SK-N-SH (cell line): ENCODE measurements at regions not wholly inside any gene's neighbourhood (a gene's known extent, or its start where the extent isn't known, plus 50 kb on each side); places are given as distances from the start of the nearest gene placed in this dataset.

Source experiments
- CTCF ChIA-PET: fragments of 300-600, 350-600 bp; formaldehyde crosslinking; extraction: SDS; loops from one replicate; lab custom pipeline; 2021; lab: Yijun Ruan, JAX
- POLR2A ChIA-PET: fragments of 350-600 bp; sonication (Branson Sonifier 250); formaldehyde crosslinking; extraction: SDS; loops from one replicate; lab custom pipeline; 2020; ENCODE audit warnings: antibody characterized with exemption, inconsistent platforms; lab: Yijun Ruan, JAX
- DNase-seq: peaks from one replicate; pipeline ENCODE4 v3.0.0; 2012
- H2AFZ ChIP-seq: fragments of 200-600 bp; sonication (generic); 2 replicates; pipeline ENCODE4 v1.8.1; 2016; ENCODE audit warnings: antibody characterized with exemption, mild to moderate bottlenecking, low read depth
- H3F3A ChIP-seq: fragments of 200-600 bp; sonication (generic); replicated peaks from 2 replicates; pipeline ENCODE3; 2016; ENCODE audit warnings: antibody characterized with exemption, mild to moderate bottlenecking; ENCODE audit not compliant: insufficient read depth
- H3K27ac ChIP-seq, 2 experiments: fragments of 200-500 bp in 1 of 2; fragments of 200-600 bp in 1 of 2; sonication (Bioruptor generic) in 1 of 2; sonication (generic), shearing (Covaris generic) in 1 of 2; 2 replicates each; pipeline versions ENCODE4 v1.5.1 to v1.6.1; 2014 to 2016; ENCODE audit warnings: low read depth in 2 of 2, inconsistent platforms in 1 of 2, low read length in 1 of 2, mild to moderate bottlenecking in 1 of 2, mixed read lengths in 1 of 2
- H3K27me3 ChIP-seq: fragments of 200-600 bp; sonication (generic), shearing (Covaris generic); 2 replicates; pipeline ENCODE4 v1.6.1; 2016; ENCODE audit warnings: mixed run types; ENCODE audit not compliant: insufficient read depth
- H3K36me3 ChIP-seq, 2 experiments: fragments of 200-500 bp in 1 of 2; fragments of 200-600 bp in 1 of 2; sonication (Bioruptor generic) in 1 of 2; sonication (generic) in 1 of 2; replicated peaks in 1 of 2; 2 replicates each; pipeline versions ENCODE3 to v1.5.1; 2014 to 2016; ENCODE audit warnings: low read length in 1 of 2, mild to moderate bottlenecking in 1 of 2; ENCODE audit not compliant: insufficient read depth in 2 of 2, control insufficient read depth in 1 of 2
- H3K4me1 ChIP-seq, 2 experiments: fragments of 200-500 bp in 1 of 2; fragments of 200-600 bp in 1 of 2; sonication (Bioruptor generic) in 1 of 2; sonication (generic), shearing (Covaris generic) in 1 of 2; 2 replicates each; pipeline versions ENCODE4 v1.5.1 to v1.6.1; 2014 to 2016; ENCODE audit warnings: low read depth in 1 of 2, low read length in 1 of 2, mixed run types in 1 of 2; ENCODE audit not compliant: insufficient read depth in 2 of 2, control insufficient read depth in 1 of 2
- H3K4me2 ChIP-seq: fragments of 200-600 bp; sonication (generic), shearing (Covaris generic); 2 replicates; pipeline ENCODE4 v1.6.1; 2017; ENCODE audit warnings: mixed run types
- H3K4me3 ChIP-seq, 2 experiments: fragments of 200-500 bp in 1 of 2; fragments of 200-600 bp in 1 of 2; sonication (Bioruptor generic) in 1 of 2; sonication (generic), shearing (Covaris generic) in 1 of 2; 2 replicates each; pipeline versions ENCODE4 v1.5.1 to v1.8.1; 2014 to 2016; ENCODE audit warnings: low read depth in 2 of 2, inconsistent platforms in 1 of 2, low read length in 1 of 2, mild to moderate bottlenecking in 1 of 2, mixed read lengths in 1 of 2, moderate library complexity in 1 of 2
- H3K79me2 ChIP-seq: fragments of 200-600 bp; sonication (generic); 2 replicates; pipeline ENCODE4 v1.8.1; 2017; ENCODE audit warnings: mild to moderate bottlenecking; ENCODE audit not compliant: insufficient read depth
- H3K9ac ChIP-seq: fragments of 200-600 bp; sonication (generic); 2 replicates; pipeline ENCODE4 v1.6.1; 2017; ENCODE audit warnings: mixed run types
- H3K9me2 ChIP-seq: fragments of 200-600 bp; sonication (generic); 2 replicates; pipeline ENCODE4 v1.6.1; 2017; ENCODE audit warnings: mixed run types
- H3K9me3 ChIP-seq: fragments of 200-600 bp; sonication (generic); 2 replicates; pipeline ENCODE4 v1.6.1; 2017; ENCODE audit warnings: mixed run types, mild to moderate bottlenecking, moderate library complexity
- H4K20me1 ChIP-seq: fragments of 200-600 bp; sonication (generic); 2 replicates; pipeline ENCODE4 v1.6.1; 2017; ENCODE audit warnings: mild to moderate bottlenecking, mixed run types; ENCODE audit not compliant: insufficient read depth
- CTCF ChIP-seq: fragments of 200-600 bp; sonication (generic); IDR thresholded peaks from 2 replicates; pipeline ENCODE4 v1.6.1; 2017; ENCODE audit warnings: antibody characterized with exemption, mild to moderate bottlenecking, moderate library complexity
- EP300 ChIP-seq, 2 experiments: IDR thresholded peaks; 2 replicates each; pipeline versions ENCODE4 v1.4.0 to v1.6.1; 2012; ENCODE audit warnings: borderline replicate concordance in 1 of 2, low read depth in 1 of 2, low read length in 1 of 2
- FOXM1 ChIP-seq: IDR thresholded peaks from 2 replicates; pipeline ENCODE4 v1.4.0; 2012; ENCODE audit warnings: low read depth, mild to moderate bottlenecking
- GATA2 ChIP-seq: sonication (generic); formaldehyde crosslinking; IDR thresholded peaks from 2 replicates; pipeline ENCODE4 v1.5.0; 2020; ENCODE audit warnings: mild to moderate bottlenecking, missing genetic modification reagents
- POLR2AphosphoS5 ChIP-seq: IDR thresholded peaks from 2 replicates; pipeline ENCODE4 v1.6.1; 2012; ENCODE audit warnings: low read depth, low read length
- RAD21 ChIP-seq: IDR thresholded peaks from 2 replicates; pipeline ENCODE4 v1.6.1; 2012; ENCODE audit warnings: mild to moderate bottlenecking, low read length
- SMC3 ChIP-seq: IDR thresholded peaks from 2 replicates; pipeline ENCODE4 v1.6.1; 2012; ENCODE audit warnings: low read depth, low read length, improper control_type of control experiment
- TAF1 ChIP-seq: IDR thresholded peaks from 2 replicates; pipeline ENCODE4 v1.6.1; 2012; ENCODE audit warnings: low read depth, mild to moderate bottlenecking, low read length, moderate library complexity, borderline replicate concordance
- WGBS: methylation state at CpG from one replicate; pipeline ENCODE4 v1.1.6; 2017; ENCODE audit warnings: low lambda C conversion rate; 5-methylcytosine and 5-hydroxymethylcytosine counted together

- no peaks in the 10 kb centered on the region for H3K9me3 ChIP-seq
- peak overlapping the region in 1 of 2 experiments; percentile 68; a peak in 2 of 4 replicates for H3K27ac ChIP-seq
- no peak overlapping the region for H3K4me3 ChIP-seq
- H3K79me2 ChIP-seq: no peaks in the 10 kb centered on the region
- no peaks in the 10 kb centered on the region for H3K9me2 ChIP-seq
- no peaks in the 10 kb centered on the region for H3F3A ChIP-seq
- no peaks in the 10 kb centered on the region for H3K27me3 ChIP-seq
- peak; percentile 30 for DNase-seq
- ChIA-PET POLR2A (interaction anchor here (1.2 kb wide), 1 partner anchor 344 kb away, joined by 3 read pairs; no protein-coding TSS in a partner anchor), CTCF (interaction anchor here (0.6 to 3.1 kb wide), 15 partner anchors 9 to 1153 kb away, joined by 3 to 37 read pairs (median 5); partner anchors contain the start of gene FZD1)
- H3K4me1 ChIP-seq: peaks cover 0 to 11% of the 10 kb centered on the region in 2 experiments; a peak in 2 of 4 replicates
- no peak overlapping the region for H3K4me2 ChIP-seq
- H4K20me1 ChIP-seq: no peaks in the 10 kb centered on the region
- 21% methylated on average over 2 of the region's 2 CpGs for WGBS
- TF ChIP-seq TAF1: no peak
- TF ChIP-seq RAD21: 0 out of 2 replicates have a peak, but pooled peaks have one; percentile 7
- H3K9ac ChIP-seq: no peak overlapping the region
- H3K36me3 ChIP-seq: no peaks in the 10 kb centered on the region
- no peak overlapping the region for H2AFZ ChIP-seq
These were observed 271.9 kb downstream of the MTERF1 start for GRCh38 chr7:91608606-91609005.

- DNase-seq: peak; percentile 39
- CTCF ChIA-PET: interaction anchor here (0.8 to 3.1 kb wide), 23 partner anchors 12 to 1154 kb away, joined by 3 to 37 read pairs (median 4); partner anchors contain the start of gene FZD1
These were observed 271.0 kb downstream of the MTERF1 start for GRCh38 chr7:91609525-91609924.

More at GRCh38 chr7:91609525-91609924, 271.0 kb downstream of the MTERF1 start:
- no peaks in the 10 kb centered on the region for H3K36me3 ChIP-seq
- H3K27ac ChIP-seq: peak overlapping the region in 1 of 2 experiments; percentile 68; a peak in 2 of 4 replicates
- no peak overlapping the region for H2AFZ ChIP-seq
- no peaks in the 10 kb centered on the region for H3F3A ChIP-seq
- no peaks in the 10 kb centered on the region for H3K9me3 ChIP-seq
- POLR2A ChIA-PET: no interaction called here
- no peaks in the 10 kb centered on the region for H3K27me3 ChIP-seq
- H3K9me2 ChIP-seq: no peaks in the 10 kb centered on the region
- H3K9ac ChIP-seq: no peak overlapping the region
- no peaks in the 10 kb centered on the region for H4K20me1 ChIP-seq
- TF ChIP-seq SMC3 (peak; percentile 42; the same call in 1 of the 2 replicates), GATA2 (CRISPR knock-in tag) (peak; percentile 51), POLR2AphosphoS5 (no peak), CTCF (peak; percentile 31; the same call in 1 of the 2 replicates), RAD21 (peak; percentile 80), EP300 (IDR thresholded peaks at IDR 0.05; ENCODE audit: borderline replicate concordance in 1 of 2, low read depth in 1 of 2, low read length in 1 of 2) (peak in 1 of 2 experiments; percentile 16; a peak in 1 of 4 replicates), FOXM1 (no peak)
- H3K4me1 ChIP-seq: peaks cover 0 to 11% of the 10 kb centered on the region in 2 experiments; a peak in 2 of 4 replicates
- no peaks in the 10 kb centered on the region for H3K79me2 ChIP-seq
- no peak overlapping the region for H3K4me2 ChIP-seq
- H3K4me3 ChIP-seq: no peak overlapping the region
